Skin epidermis (tissue), 12 donors: ENCODE measurements at regions not wholly inside any gene's neighbourhood (a gene's known extent, or its start where the extent isn't known, plus 50 kb on each side); places are given as distances from the start of the nearest gene placed in this dataset.

Experiments used
- H3K27ac ChIP-seq, 21 experiments: fragments of 200-600 bp; sonication (generic) in 11 of 21; one replicate each; pipeline ENCODE4 v1.5.0; 2020; ENCODE audit warnings: mild to moderate bottlenecking in 3 of 21, inconsistent platforms in 2 of 21, moderate library complexity in 2 of 21
- H3K4me3 ChIP-seq, 7 experiments: fragments of 200-600 bp; sonication (generic) in 2 of 7; one replicate each; pipeline ENCODE4 v1.5.0; 2020; ENCODE audit warnings: inconsistent platforms in 2 of 7, mild to moderate bottlenecking in 2 of 7, moderate library complexity in 1 of 7

- Histone ChIP-seq H3K27ac (no peak overlapping the region), H3K4me3 (no peak overlapping the region)
Observed at GRCh38 chr4:38442073-38442788, 221.8 kb upstream of the KLF3 start.

- H3K27ac ChIP-seq = no peak overlapping the region
- H3K4me3 ChIP-seq = no peak overlapping the region
Observed at GRCh38 chr4:38449506-38450174, 214.4 kb upstream of the KLF3 start.

GRCh38 chr4:38452009-38452408, 212.0 kb upstream of the KLF3 start:
- Histone ChIP-seq H3K4me3 (no peak overlapping the region), H3K27ac (no peak overlapping the region)

GRCh38 chr4:38452542-38452941, 211.5 kb upstream of the KLF3 start:
- no peak overlapping the region for H3K27ac ChIP-seq
- H3K4me3 ChIP-seq = no peak overlapping the region

GRCh38 chr4:38453253-38453881, 210.6 kb upstream of the KLF3 start:
- H3K4me3 ChIP-seq = no peak overlapping the region
- no peak overlapping the region for H3K27ac ChIP-seq

GRCh38 chr4:38454284-38454683, 209.7 kb upstream of the KLF3 start:
- Histone ChIP-seq H3K4me3 (no peak overlapping the region), H3K27ac (no peak overlapping the region)

- Histone ChIP-seq H3K4me3 (no peak overlapping the region), H3K27ac (no peak overlapping the region)
Observed at GRCh38 chr4:38455092-38455862, 208.7 kb upstream of the KLF3 start.

- H3K27ac ChIP-seq = no peak overlapping the region
Observed at GRCh38 chr4:38456096-38456495, 207.9 kb upstream of the KLF3 start.

GRCh38 chr4:38461342-38461741, 202.7 kb upstream of the KLF3 start:
- H3K4me3 ChIP-seq = no peak overlapping the region
- no peak overlapping the region for H3K27ac ChIP-seq

More at GRCh38 chr4:38456096-38456495, 207.9 kb upstream of the KLF3 start:
- H3K4me3 ChIP-seq = no peak overlapping the region

GRCh38 chr4:38462367-38463055, 201.5 kb upstream of the KLF3 start:
- Histone ChIP-seq H3K27ac (peak overlapping the region in 1 of 21 experiments; percentile 16), H3K4me3 (no peak overlapping the region)

- H3K27ac ChIP-seq = no peak overlapping the region
- H3K4me3 ChIP-seq = no peak overlapping the region
Observed at GRCh38 chr4:38463268-38463958, 200.6 kb upstream of the KLF3 start.

- H3K27ac ChIP-seq = no peak overlapping the region
- H3K4me3 ChIP-seq = no peak overlapping the region
Observed at GRCh38 chr4:38464328-38464727, 199.7 kb upstream of the KLF3 start.

GRCh38 chr4:38466401-38466800, 197.6 kb upstream of the KLF3 start:
- no peak overlapping the region for H3K27ac ChIP-seq

GRCh38 chr4:38467296-38467695, 196.7 kb upstream of the KLF3 start:
- no peak overlapping the region for H3K27ac ChIP-seq

More at GRCh38 chr4:38466401-38466800, 197.6 kb upstream of the KLF3 start:
- no peak overlapping the region for H3K4me3 ChIP-seq

GRCh38 chr4:38468339-38468866, 195.6 kb upstream of the KLF3 start:
- H3K27ac ChIP-seq = peak overlapping the region in 1 of 21 experiments; percentile 35
- no peak overlapping the region for H3K4me3 ChIP-seq

More at GRCh38 chr4:38467296-38467695, 196.7 kb upstream of the KLF3 start:
- H3K4me3 ChIP-seq = no peak overlapping the region

GRCh38 chr4:38469410-38469809, 194.6 kb upstream of the KLF3 start:
- Histone ChIP-seq H3K27ac (peak overlapping the region in 1 of 21 experiments; percentile 35), H3K4me3 (no peak overlapping the region)

- Histone ChIP-seq H3K4me3 (no peak overlapping the region), H3K27ac (no peak overlapping the region)
Observed at GRCh38 chr4:38470735-38471262, 193.2 kb upstream of the KLF3 start.

GRCh38 chr4:38482696-38483095, 181.3 kb upstream of the KLF3 start:
- H3K27ac ChIP-seq = no peak overlapping the region
- no peak overlapping the region for H3K4me3 ChIP-seq
